ENCODE measurements at regions not wholly inside any gene's neighbourhood (a gene's known extent, or its start where the extent isn't known, plus 50 kb on each side); places are given as distances from the start of the nearest gene placed in this dataset.

GRCh38 chr1:55315552-55315951 lies 100.4 kb upstream of the USP24 start:
- no peak overlapping the region for H3K4me3 ChIP-seq (ENCODE audit: low read depth, low read length)
- no peak for TF ChIP-seq CTCF (IDR thresholded peaks at IDR 0.05; ENCODE audit: borderline replicate concordance, insufficient read depth, low read depth, low read length)

- H3K4me3 ChIP-seq (ENCODE audit: low read depth, low read length) = no peak overlapping the region
These were observed 99.6 kb upstream of the USP24 start for GRCh38 chr1:55314740-55315139.

GRCh38 chr1:55313903-55314302 lies 98.7 kb upstream of the USP24 start:
- TF ChIP-seq CTCF (IDR thresholded peaks at IDR 0.05; ENCODE audit: borderline replicate concordance, insufficient read depth, low read depth, low read length) = no peak

More at GRCh38 chr1:55314740-55315139, 99.6 kb upstream of the USP24 start:
- TF ChIP-seq CTCF (IDR thresholded peaks at IDR 0.05; ENCODE audit: borderline replicate concordance, insufficient read depth, low read depth, low read length) = no peak

GRCh38 chr1:55311979-55312378 lies 96.8 kb upstream of the USP24 start:
- H3K4me3 ChIP-seq (ENCODE audit: low read depth, low read length) = no peak overlapping the region
- TF ChIP-seq CTCF (IDR thresholded peaks at IDR 0.05; ENCODE audit: borderline replicate concordance, insufficient read depth, low read depth, low read length) = no peak

More at GRCh38 chr1:55313903-55314302, 98.7 kb upstream of the USP24 start:
- H3K4me3 ChIP-seq (ENCODE audit: low read depth, low read length) = no peak overlapping the region

GRCh38 chr1:55311057-55311641 lies 96.0 kb upstream of the USP24 start:
- no peak overlapping the region for H3K4me3 ChIP-seq (ENCODE audit: low read depth, low read length)
- no peak for TF ChIP-seq CTCF (IDR thresholded peaks at IDR 0.05; ENCODE audit: borderline replicate concordance, insufficient read depth, low read depth, low read length)

GRCh38 chr1:55310505-55310971 lies 95.4 kb upstream of the USP24 start:
- H3K4me3 ChIP-seq (ENCODE audit: low read depth, low read length) = no peak overlapping the region
- TF ChIP-seq CTCF (IDR thresholded peaks at IDR 0.05; ENCODE audit: borderline replicate concordance, insufficient read depth, low read depth, low read length) = no peak

- no peak overlapping the region for H3K4me3 ChIP-seq (ENCODE audit: low read depth, low read length)
- TF ChIP-seq CTCF (IDR thresholded peaks at IDR 0.05; ENCODE audit: borderline replicate concordance, insufficient read depth, low read depth, low read length) = no peak
These were observed 94.8 kb upstream of the USP24 start for GRCh38 chr1:55309786-55310504.

Data from GM12875 (cell line).